ENCODE measurements at regions not wholly inside any gene's neighbourhood (a gene's known extent, or its start where the extent isn't known, plus 50 kb on each side); places are given as distances from the start of the nearest gene placed in this dataset.
A peak's percentile ranks its signal among the peaks of the same experiment; 100 is the strongest.

GRCh38 chr7:94183289-94183749 lies 179.2 kb upstream of the BET1 start:
- H4K20me1 ChIP-seq (ENCODE audit: insufficient read depth, low read length): no peaks in the 10 kb centered on the region
- no peak for DNase-seq (ENCODE audit: low spot score)
- no peaks in the 10 kb centered on the region for H3K9me2 ChIP-seq (ENCODE audit: insufficient read depth, low read length)
- TF ChIP-seq CTCF (conservative IDR thresholded peaks at IDR 0.05; ENCODE audit: low read length): no peak
- TF ChIP-seq EZH2phosphoT487 (IDR thresholded peaks at IDR 0.05; ENCODE audit: borderline replicate concordance, low read depth, low read length): no peak
- no peaks in the 10 kb centered on the region for H3K9me3 ChIP-seq (ENCODE audit: low read length)
- H3K79me2 ChIP-seq (ENCODE audit: insufficient read depth, low read depth, low read length): no peaks in the 10 kb centered on the region
- H3K27ac ChIP-seq (ENCODE audit: low read depth, low read length, poor library complexity, severe bottlenecking): no peak overlapping the region
- intact Hi-C loops (cut with micrococcal nuclease; ENCODE audit: unreplicated experiment): no loop called here
- no peaks in the 10 kb centered on the region for H3K4me1 ChIP-seq (ENCODE audit: insufficient read depth, low read length, poor library complexity, severe bottlenecking)
- H3K4me3 ChIP-seq (ENCODE audit: low read depth, low read length, poor library complexity, severe bottlenecking): no peak overlapping the region
- peak overlapping the region; percentile 3; the same call in 1 of the 2 replicates for H2AFZ ChIP-seq (ENCODE audit: low read length)
- H3K4me2 ChIP-seq (ENCODE audit: low read length): no peak overlapping the region
- H3K36me3 ChIP-seq (ENCODE audit: insufficient read depth, low read length): no peaks in the 10 kb centered on the region
- no TSS peak for BruUV-seq (replicated peaks)
- ChIA-PET CTCF (ENCODE audit: unreplicated experiment) (interaction anchor here (1.1 kb wide), 1 partner anchor 15 kb away, joined by 3 read pairs; no protein-coding TSS in a partner anchor), POLR2A (interaction anchor here (1.0 kb wide), 1 partner anchor 8 kb away, joined by 3 read pairs; no protein-coding TSS in a partner anchor)

- Histone ChIP-seq H3K9me3 (ENCODE audit: low read length) (no peaks in the 10 kb centered on the region), H3K4me2 (ENCODE audit: low read length) (no peak overlapping the region), H3K4me1 (ENCODE audit: insufficient read depth, low read length, poor library complexity, severe bottlenecking) (no peaks in the 10 kb centered on the region), H3K36me3 (ENCODE audit: insufficient read depth, low read length) (no peaks in the 10 kb centered on the region), H4K20me1 (ENCODE audit: insufficient read depth, low read length) (no peaks in the 10 kb centered on the region), H3K4me3 (ENCODE audit: low read depth, low read length, poor library complexity, severe bottlenecking) (no peak overlapping the region), H3K79me2 (ENCODE audit: insufficient read depth, low read depth, low read length) (no peaks in the 10 kb centered on the region), H3K27ac (ENCODE audit: low read depth, low read length, poor library complexity, severe bottlenecking) (no peak overlapping the region), H3K9me2 (ENCODE audit: insufficient read depth, low read length) (no peaks in the 10 kb centered on the region), H2AFZ (ENCODE audit: low read length) (no peak overlapping the region)
- no peak for DNase-seq (ENCODE audit: low spot score)
- intact Hi-C loops (cut with micrococcal nuclease; ENCODE audit: unreplicated experiment): no loop called here
- CTCF ChIA-PET (ENCODE audit: unreplicated experiment): no interaction called here
- POLR2A ChIA-PET: interaction anchor here (1.0 kb wide), 1 partner anchor 8 kb away, joined by 3 read pairs; no protein-coding TSS in a partner anchor
- no TSS peak for BruUV-seq (replicated peaks)
- no peak for TF ChIP-seq EZH2phosphoT487 (IDR thresholded peaks at IDR 0.05; ENCODE audit: borderline replicate concordance, low read depth, low read length)
- TF ChIP-seq CTCF (conservative IDR thresholded peaks at IDR 0.05; ENCODE audit: low read length): no peak
Observed at GRCh38 chr7:94183891-94184290, 179.7 kb upstream of the BET1 start.

- no TSS peak for BruUV-seq (replicated peaks)
- POLR2A ChIA-PET: interaction anchor here (0.8 kb wide), 1 partner anchor 12 kb away, joined by 3 read pairs; no protein-coding TSS in a partner anchor
Observed at GRCh38 chr7:94188350-94188749, 184.2 kb upstream of the BET1 start.

More at GRCh38 chr7:94188350-94188749, 184.2 kb upstream of the BET1 start:
- Histone ChIP-seq H3K4me3 (ENCODE audit: low read depth, low read length, poor library complexity, severe bottlenecking) (no peak overlapping the region), H3K4me1 (ENCODE audit: insufficient read depth, low read length, poor library complexity, severe bottlenecking) (no peaks in the 10 kb centered on the region), H4K20me1 (ENCODE audit: insufficient read depth, low read length) (no peaks in the 10 kb centered on the region), H3K36me3 (ENCODE audit: insufficient read depth, low read length) (no peaks in the 10 kb centered on the region), H3K4me2 (ENCODE audit: low read length) (no peak overlapping the region), H3K9me3 (ENCODE audit: low read length) (no peaks in the 10 kb centered on the region), H2AFZ (ENCODE audit: low read length) (no peak overlapping the region), H3K9me2 (ENCODE audit: insufficient read depth, low read length) (no peaks in the 10 kb centered on the region), H3K27ac (ENCODE audit: low read depth, low read length, poor library complexity, severe bottlenecking) (no peak overlapping the region), H3K79me2 (ENCODE audit: insufficient read depth, low read depth, low read length) (no peaks in the 10 kb centered on the region)
- CTCF ChIA-PET (ENCODE audit: unreplicated experiment): no interaction called here
- no peak for DNase-seq (ENCODE audit: low spot score)
- intact Hi-C loops (cut with micrococcal nuclease; ENCODE audit: unreplicated experiment): no loop called here
- TF ChIP-seq EZH2phosphoT487 (IDR thresholded peaks at IDR 0.05; ENCODE audit: borderline replicate concordance, low read depth, low read length) (no peak), CTCF (conservative IDR thresholded peaks at IDR 0.05; ENCODE audit: low read length) (no peak)

Measured in OCI-LY7 (cell line).